OCI-LY7 (cell line): ENCODE measurements at regions not wholly inside any gene's neighbourhood (a gene's known extent, or its start where the extent isn't known, plus 50 kb on each side); places are given as distances from the start of the nearest gene placed in this dataset.

Experiments used
- EZH2phosphoT487 ChIP-seq: fragments of 200-600 bp; sonication (generic); IDR thresholded peaks from 2 replicates; pipeline ENCODE4 v1.6.1; 2018; ENCODE audit warnings: low read depth, borderline replicate concordance, mild to moderate bottlenecking, mixed run types, antibody characterized with exemption, low read length, moderate library complexity, mixed read lengths
- TF ChIP-seq, protein P1 (sequence below): fragments of 200-600 bp; sonication (generic); conservative IDR thresholded peaks from 2 replicates; pipeline ENCODE4 v1.5.1; 2014; ENCODE audit warnings: mild to moderate bottlenecking, antibody characterized with exemption, low read length, moderate library complexity, mixed read lengths

DNA sequence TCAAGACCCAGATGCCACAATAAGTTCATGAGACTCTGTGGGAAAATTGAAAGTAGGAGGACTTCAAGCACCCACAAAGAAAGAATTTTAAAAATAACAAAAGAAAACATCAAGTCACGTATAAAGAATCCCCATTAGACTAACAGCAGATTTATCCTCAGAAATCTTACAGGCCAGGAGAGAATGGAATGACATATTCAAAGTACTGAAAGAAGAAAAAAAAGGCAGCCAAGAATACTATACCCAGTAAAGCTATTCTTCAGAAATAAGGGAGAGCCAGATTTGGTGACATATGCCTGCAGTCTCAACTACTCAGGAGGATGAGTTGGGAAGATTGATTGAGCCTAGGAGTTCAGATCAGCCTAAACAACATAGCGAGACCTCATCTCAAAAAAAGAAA is 84.3 kb upstream of the CD53 start:
- TF ChIP-seq EZH2phosphoT487 = no peak
- TF ChIP-seq, protein P1, sequence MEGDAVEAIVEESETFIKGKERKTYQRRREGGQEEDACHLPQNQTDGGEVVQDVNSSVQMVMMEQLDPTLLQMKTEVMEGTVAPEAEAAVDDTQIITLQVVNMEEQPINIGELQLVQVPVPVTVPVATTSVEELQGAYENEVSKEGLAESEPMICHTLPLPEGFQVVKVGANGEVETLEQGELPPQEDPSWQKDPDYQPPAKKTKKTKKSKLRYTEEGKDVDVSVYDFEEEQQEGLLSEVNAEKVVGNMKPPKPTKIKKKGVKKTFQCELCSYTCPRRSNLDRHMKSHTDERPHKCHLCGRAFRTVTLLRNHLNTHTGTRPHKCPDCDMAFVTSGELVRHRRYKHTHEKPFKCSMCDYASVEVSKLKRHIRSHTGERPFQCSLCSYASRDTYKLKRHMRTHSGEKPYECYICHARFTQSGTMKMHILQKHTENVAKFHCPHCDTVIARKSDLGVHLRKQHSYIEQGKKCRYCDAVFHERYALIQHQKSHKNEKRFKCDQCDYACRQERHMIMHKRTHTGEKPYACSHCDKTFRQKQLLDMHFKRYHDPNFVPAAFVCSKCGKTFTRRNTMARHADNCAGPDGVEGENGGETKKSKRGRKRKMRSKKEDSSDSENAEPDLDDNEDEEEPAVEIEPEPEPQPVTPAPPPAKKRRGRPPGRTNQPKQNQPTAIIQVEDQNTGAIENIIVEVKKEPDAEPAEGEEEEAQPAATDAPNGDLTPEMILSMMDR = no peak
